Mesendoderm (in vitro differentiated cells): ENCODE measurements at regions not wholly inside any gene's neighbourhood (a gene's known extent, or its start where the extent isn't known, plus 50 kb on each side); places are given as distances from the start of the nearest gene placed in this dataset.

Experiments used
- DNase-seq: peaks from one replicate; pipeline ENCODE4 v3.0.0; 2013
- H2AK5ac ChIP-seq: 2 replicates; pipeline ENCODE4 v1.6.1; 2013; ENCODE audit warnings: low read length, inconsistent platforms
- H2BK120ac ChIP-seq: 2 replicates; pipeline ENCODE4 v1.6.1; 2013; ENCODE audit warnings: low read depth, mild to moderate bottlenecking, low read length, moderate library complexity, mixed read lengths
- H2BK15ac ChIP-seq: replicated peaks from 2 replicates; pipeline ENCODE4 v1.6.1; 2013; ENCODE audit warnings: low read depth, mild to moderate bottlenecking, moderate library complexity
- H2BK5ac ChIP-seq: 2 replicates; pipeline ENCODE4 v1.6.1; 2013; ENCODE audit warnings: low read length, inconsistent platforms
- H3K18ac ChIP-seq: 2 replicates; pipeline ENCODE4 v1.6.1; 2013; ENCODE audit warnings: mild to moderate bottlenecking, low read length, mixed read lengths
- H3K23ac ChIP-seq: one replicate; pipeline ENCODE4 v1.6.1; 2013; ENCODE audit warnings: low read length
- H3K27ac ChIP-seq: 2 replicates; pipeline ENCODE4 v1.5.1; 2013; ENCODE audit warnings: low read depth, mild to moderate bottlenecking, inconsistent platforms, low read length, moderate library complexity
- H3K27me3 ChIP-seq: 2 replicates; pipeline ENCODE4 v1.6.1; 2013; ENCODE audit warnings: low read length, control low read depth, mild to moderate bottlenecking, inconsistent platforms; ENCODE audit not compliant: insufficient read depth, poor library complexity
- H3K36me3 ChIP-seq: 2 replicates; pipeline ENCODE4 v1.6.1; 2013; ENCODE audit warnings: low read length, inconsistent platforms; ENCODE audit not compliant: control insufficient read depth, insufficient read depth
- H3K4ac ChIP-seq: one replicate; pipeline ENCODE4 v1.6.1; 2013; ENCODE audit warnings: low read depth, mild to moderate bottlenecking, low read length, moderate library complexity
- H3K4me1 ChIP-seq: 2 replicates; pipeline ENCODE4 v1.6.1; 2013; ENCODE audit warnings: low read depth, low read length, inconsistent platforms; ENCODE audit not compliant: control insufficient read depth
- H3K4me2 ChIP-seq: 2 replicates; pipeline ENCODE4 v1.6.1; 2013; ENCODE audit warnings: low read length
- H3K4me3 ChIP-seq: 2 replicates; pipeline ENCODE4 v1.5.1; 2013; ENCODE audit warnings: mild to moderate bottlenecking, low read length
- H3K56ac ChIP-seq: one replicate; pipeline ENCODE4 v1.6.1; 2013; ENCODE audit warnings: low read length
- H3K79me1 ChIP-seq: 2 replicates; pipeline ENCODE4 v1.6.1; 2013; ENCODE audit warnings: low read length, inconsistent platforms
- H3K79me2 ChIP-seq: 2 replicates; pipeline ENCODE4 v1.6.1; 2013; ENCODE audit warnings: mild to moderate bottlenecking, low read length; ENCODE audit not compliant: control insufficient read depth, insufficient read depth
- H3K9ac ChIP-seq: 2 replicates; pipeline ENCODE4 v1.6.1; 2013; ENCODE audit warnings: low read length, inconsistent platforms
- H4K5ac ChIP-seq: one replicate; pipeline ENCODE4 v1.6.1; 2013; ENCODE audit warnings: low read length
- H4K8ac ChIP-seq: one replicate; pipeline ENCODE4 v1.6.1; 2013; ENCODE audit warnings: low read depth, mild to moderate bottlenecking, control low read depth, low read length, moderate library complexity
- WGBS: extraction: QIAGEN DNeasy Blood & Tissue Kit; methylation state at CpG from one replicate; pipeline ENCODE4 v1.1.7; 2013; ENCODE audit warnings: low lambda C conversion rate, missing lambda C conversion rate; ENCODE audit not compliant: insufficient coverage; ENCODE audit errors: extremely low coverage; 5-methylcytosine and 5-hydroxymethylcytosine counted together

GRCh38 chr15:81492331-81492968, 118.4 kb upstream of the TMC3 start:
- Histone ChIP-seq H3K4me2 (no peak overlapping the region), H2AK5ac (no peak overlapping the region), H3K79me1 (no peaks in the 10 kb centered on the region), H3K56ac (no peak overlapping the region), H3K23ac (no peak overlapping the region), H3K27ac (no peak overlapping the region), H2BK5ac (no peak overlapping the region), H4K5ac (no peak overlapping the region), H3K27me3 (no peaks in the 10 kb centered on the region), H3K18ac (no peak overlapping the region), H3K4me1 (no peaks in the 10 kb centered on the region), H3K9ac (no peak overlapping the region), H3K79me2 (no peaks in the 10 kb centered on the region), H4K8ac (no peak overlapping the region), H3K4me3 (no peak overlapping the region), H3K4ac (no peak overlapping the region), H2BK15ac (no peak overlapping the region), H3K36me3 (no peaks in the 10 kb centered on the region), H2BK120ac (no peak overlapping the region)
- no CpG with 5 or more reads among the region's 3 CpGs for WGBS
- no peak for DNase-seq

DNA sequence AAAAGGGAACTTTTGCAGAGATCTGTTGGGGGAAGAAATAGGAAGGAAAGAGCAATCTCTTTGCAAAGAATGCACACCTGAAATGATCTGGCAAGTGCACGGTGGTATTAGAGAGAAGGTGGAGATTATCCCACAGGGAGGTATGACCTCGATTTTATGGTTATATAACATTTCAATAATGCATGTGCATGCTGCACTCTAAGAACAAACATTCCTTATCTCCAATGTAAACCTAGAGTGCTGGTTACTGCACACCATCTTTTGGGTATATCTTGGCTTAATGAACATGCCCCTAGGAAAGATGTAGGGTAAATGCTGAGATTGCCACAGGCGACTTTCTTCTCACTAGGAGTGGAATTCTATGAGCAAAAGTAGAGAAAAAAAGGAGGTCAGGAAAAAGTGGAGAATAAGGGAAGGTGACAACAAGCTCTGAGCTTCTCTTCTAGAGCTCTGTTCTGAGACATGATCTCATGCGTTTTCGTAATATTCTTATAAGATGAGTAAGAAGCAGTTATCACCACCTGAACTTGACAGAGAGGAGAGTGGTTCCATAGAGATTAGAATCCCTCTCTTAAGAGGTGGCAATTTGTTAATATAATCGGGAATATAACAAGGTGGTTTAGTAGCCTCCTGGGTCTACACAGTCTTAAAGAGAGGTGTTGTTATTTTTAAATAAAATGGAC, 117.5 kb upstream of the TMC3 start:
- no peak overlapping the region for H3K9ac ChIP-seq
- no peak overlapping the region for H3K56ac ChIP-seq
- H3K79me1 ChIP-seq = no peaks in the 10 kb centered on the region
- H3K27me3 ChIP-seq = no peaks in the 10 kb centered on the region
- no peaks in the 10 kb centered on the region for H3K36me3 ChIP-seq
- H3K4me2 ChIP-seq = no peak overlapping the region
- H2BK15ac ChIP-seq = no peak overlapping the region
- no peak overlapping the region for H3K4ac ChIP-seq
- no peaks in the 10 kb centered on the region for H3K4me1 ChIP-seq
- no peak overlapping the region for H4K8ac ChIP-seq
- H2BK120ac ChIP-seq = no peak overlapping the region
- H3K18ac ChIP-seq = no peak overlapping the region
- H3K23ac ChIP-seq = no peak overlapping the region
- no peak overlapping the region for H2AK5ac ChIP-seq
- H3K79me2 ChIP-seq = no peaks in the 10 kb centered on the region
- no CpG with 5 or more reads among the region's 6 CpGs for WGBS
- H3K27ac ChIP-seq = no peak overlapping the region
- H2BK5ac ChIP-seq = no peak overlapping the region
- DNase-seq = no peak
- H3K4me3 ChIP-seq = no peak overlapping the region
- H4K5ac ChIP-seq = no peak overlapping the region

DNA sequence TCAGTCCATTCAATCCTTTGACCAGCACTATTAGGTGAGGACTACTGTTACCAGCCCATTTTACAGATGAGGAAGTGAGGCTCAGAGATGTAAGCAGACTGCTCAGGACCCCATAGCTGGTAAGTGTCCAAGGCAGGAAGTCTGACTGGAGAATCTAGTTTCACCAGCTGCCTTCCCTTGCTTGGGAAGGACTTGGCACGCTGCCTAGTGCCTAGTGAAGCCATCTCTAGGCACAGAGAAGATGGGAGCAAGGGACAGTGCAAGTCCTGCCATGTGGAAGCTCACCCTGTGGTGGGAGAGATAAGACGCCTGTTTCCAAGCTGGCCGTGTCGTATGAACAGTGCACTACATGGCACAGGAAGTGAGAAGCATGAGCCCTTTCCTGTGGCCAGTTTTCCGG, 111.8 kb upstream of the TMC3 start:
- Histone ChIP-seq H4K5ac (no peak overlapping the region), H2BK120ac (no peak overlapping the region), H4K8ac (no peak overlapping the region), H3K36me3 (no peaks in the 10 kb centered on the region), H3K79me1 (no peaks in the 10 kb centered on the region), H3K56ac (no peak overlapping the region), H3K4me3 (no peak overlapping the region), H2AK5ac (no peak overlapping the region), H3K27ac (no peak overlapping the region), H3K79me2 (no peaks in the 10 kb centered on the region), H2BK5ac (no peak overlapping the region), H2BK15ac (no peak overlapping the region), H3K23ac (no peak overlapping the region), H3K27me3 (no peaks in the 10 kb centered on the region), H3K9ac (no peak overlapping the region), H3K4me1 (no peaks in the 10 kb centered on the region), H3K4ac (no peak overlapping the region), H3K18ac (no peak overlapping the region), H3K4me2 (no peak overlapping the region)
- DNase-seq = no peak
- no CpG with 5 or more reads among the region's 5 CpGs for WGBS

DNA sequence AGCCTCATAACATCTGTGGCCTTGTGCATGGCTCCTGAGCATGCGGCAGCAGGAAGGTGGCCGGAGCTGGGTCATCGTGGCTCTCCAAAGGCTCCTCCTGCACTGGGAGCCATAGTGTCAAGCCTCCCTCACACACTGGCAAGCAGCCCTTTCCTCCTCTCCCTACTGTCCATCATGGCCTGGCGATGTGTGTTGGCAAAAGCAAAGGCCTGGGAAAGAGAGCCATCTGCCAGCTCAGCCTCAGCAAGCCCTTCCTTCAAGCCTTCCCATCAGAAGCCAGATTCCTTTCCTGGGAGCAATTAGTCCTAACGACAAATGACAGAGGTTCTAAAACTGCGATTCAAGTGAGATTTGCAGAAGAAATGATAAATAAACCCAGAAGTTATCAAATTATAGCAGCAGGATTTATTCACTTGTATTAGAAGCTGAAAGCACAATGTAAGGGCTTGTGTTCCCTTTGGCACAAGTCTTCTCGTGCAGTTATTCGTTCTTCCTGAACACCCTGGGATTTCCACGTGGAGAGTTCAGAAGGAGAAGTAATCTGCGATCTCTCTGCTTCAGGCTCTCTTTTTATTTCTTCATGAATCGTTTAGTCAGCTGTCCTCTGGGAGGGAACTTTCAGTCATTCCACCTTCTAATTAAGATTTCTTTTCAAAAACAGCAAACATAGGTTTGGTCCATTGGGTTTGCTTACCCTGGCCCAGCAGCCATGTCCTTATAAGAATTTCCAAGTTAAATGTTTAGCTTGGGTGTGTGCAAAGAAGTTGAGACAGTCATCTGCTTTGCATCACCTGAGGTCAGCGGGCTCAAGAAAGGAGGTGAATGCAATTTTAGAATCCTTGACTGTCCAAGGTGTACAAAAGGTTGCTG, 110.3 kb upstream of the TMC3 start:
- no peak overlapping the region for H2AK5ac ChIP-seq
- H3K4me2 ChIP-seq = no peak overlapping the region
- no peak overlapping the region for H2BK5ac ChIP-seq
- no peak overlapping the region for H3K4ac ChIP-seq
- H3K9ac ChIP-seq = no peak overlapping the region
- H2BK15ac ChIP-seq = no peak overlapping the region
- no peak overlapping the region for H3K23ac ChIP-seq
- H3K36me3 ChIP-seq = no peaks in the 10 kb centered on the region
- H3K18ac ChIP-seq = no peak overlapping the region
- H2BK120ac ChIP-seq = no peak overlapping the region
- H3K27me3 ChIP-seq = no peaks in the 10 kb centered on the region
- no peaks in the 10 kb centered on the region for H3K79me2 ChIP-seq
- no peak overlapping the region for H3K27ac ChIP-seq
- WGBS = no CpG with 5 or more reads among the region's 12 CpGs
- H3K79me1 ChIP-seq = no peaks in the 10 kb centered on the region
- no peak overlapping the region for H3K56ac ChIP-seq
- H4K8ac ChIP-seq = no peak overlapping the region
- H3K4me1 ChIP-seq = no peaks in the 10 kb centered on the region
- H4K5ac ChIP-seq = no peak overlapping the region
- H3K4me3 ChIP-seq = no peak overlapping the region
- DNase-seq = no peak

DNA sequence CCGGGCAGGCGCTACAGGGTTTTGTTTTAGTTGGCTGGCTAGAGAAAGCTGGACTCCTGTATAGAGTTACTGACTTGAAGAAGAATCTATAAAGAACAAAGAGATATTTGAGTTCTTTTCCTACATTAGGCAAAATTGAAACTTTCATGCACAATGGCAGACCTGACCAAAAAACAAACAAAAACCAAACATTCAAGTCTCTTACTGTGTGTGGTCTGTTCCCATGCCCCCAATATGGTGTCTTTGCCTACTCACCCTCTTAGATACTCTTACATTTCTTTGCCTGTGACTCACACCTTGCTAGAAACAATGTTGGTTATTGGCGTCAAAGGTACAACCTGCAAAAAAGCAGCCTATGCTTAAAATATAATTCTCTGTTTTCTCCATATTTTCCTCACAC, 109.5 kb upstream of the TMC3 start:
- no peak overlapping the region for H3K9ac ChIP-seq
- no peak overlapping the region for H3K56ac ChIP-seq
- no peak overlapping the region for H3K4me2 ChIP-seq
- H3K23ac ChIP-seq = no peak overlapping the region
- H2BK15ac ChIP-seq = no peak overlapping the region
- H3K4me3 ChIP-seq = no peak overlapping the region
- no CpG with 5 or more reads among the region's 3 CpGs for WGBS
- no peak overlapping the region for H3K27ac ChIP-seq
- no peaks in the 10 kb centered on the region for H3K79me1 ChIP-seq
- no peak for DNase-seq
- no peaks in the 10 kb centered on the region for H3K79me2 ChIP-seq
- H3K36me3 ChIP-seq = no peaks in the 10 kb centered on the region
- H2AK5ac ChIP-seq = no peak overlapping the region
- no peak overlapping the region for H4K8ac ChIP-seq
- no peak overlapping the region for H2BK120ac ChIP-seq
- no peak overlapping the region for H3K4ac ChIP-seq
- H3K18ac ChIP-seq = no peak overlapping the region
- no peaks in the 10 kb centered on the region for H3K4me1 ChIP-seq
- H4K5ac ChIP-seq = no peak overlapping the region
- no peaks in the 10 kb centered on the region for H3K27me3 ChIP-seq
- no peak overlapping the region for H2BK5ac ChIP-seq
